Superior temporal gyrus (tissue), 1 donor: ENCODE measurements at regions not wholly inside any gene's neighbourhood (a gene's known extent, or its start where the extent isn't known, plus 50 kb on each side); places are given as distances from the start of the nearest gene placed in this dataset.

Experiments used
- DNase-seq: peaks from one replicate; pipeline ENCODE4 v3.0.0-alpha.2; 2016; ENCODE audit errors: extremely low spot score

DNA sequence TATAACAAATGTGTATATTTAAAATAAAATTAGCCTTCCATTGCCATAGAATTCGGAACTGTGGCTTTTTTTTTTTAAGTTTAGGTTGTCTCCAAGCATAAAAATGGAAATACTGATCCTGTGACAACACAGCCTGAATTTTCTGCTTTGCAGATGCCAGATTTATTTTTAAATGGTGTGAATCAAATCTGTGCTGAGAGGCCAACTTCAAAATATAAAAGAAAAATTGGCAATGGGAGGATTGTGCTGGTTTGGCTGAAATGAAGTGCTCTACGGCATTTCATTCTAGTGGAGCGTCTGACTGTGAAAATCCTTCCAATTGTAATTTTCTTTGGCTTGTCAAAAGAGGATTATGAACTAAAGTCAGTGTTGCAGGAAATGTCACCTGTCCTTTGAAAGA lies 580.3 kb upstream of the ZFP42 start:
- DNase-seq = peak; percentile 73

DNA sequence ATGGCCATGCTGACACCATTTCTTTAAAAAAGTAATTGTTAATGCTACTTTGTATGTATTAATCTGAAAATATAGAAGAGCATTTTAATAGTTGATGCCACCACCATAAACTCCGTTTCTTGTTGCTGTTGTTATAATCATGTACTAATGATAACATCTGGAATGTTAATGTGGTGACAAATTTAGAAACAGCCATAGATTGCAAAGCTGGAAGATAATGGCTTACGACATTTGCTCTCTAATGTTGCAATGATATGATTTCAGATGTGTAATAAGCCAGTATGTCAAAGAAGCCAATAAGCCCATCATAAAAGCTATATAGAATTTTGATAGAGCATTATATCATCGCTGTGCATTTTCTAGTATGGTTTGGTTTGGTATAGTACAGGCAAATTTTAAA lies 579.4 kb upstream of the ZFP42 start:
- DNase-seq = no peak

DNA sequence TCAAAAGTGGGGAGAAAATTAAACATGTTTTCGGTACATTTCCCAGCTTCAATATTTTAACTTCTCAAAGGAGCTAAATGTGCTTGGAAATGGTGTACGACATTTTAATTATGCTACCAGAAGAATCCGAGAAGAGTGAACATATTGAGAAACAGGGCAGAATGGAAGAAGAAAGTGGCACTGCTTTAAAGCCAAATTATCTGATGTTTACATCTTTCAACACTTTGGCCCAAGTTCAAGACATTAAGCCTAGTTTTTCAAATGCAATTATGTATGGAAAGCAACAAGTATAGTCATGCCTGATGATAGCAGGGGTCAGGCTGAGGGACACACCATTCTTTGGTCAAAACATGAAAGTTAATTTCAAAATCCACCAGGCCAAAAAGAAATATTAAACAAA lies 577.9 kb upstream of the ZFP42 start:
- no peak for DNase-seq

- DNase-seq = no peak
These were observed 572.9 kb upstream of the ZFP42 start for GRCh38 chr4:187422655-187423054.

DNA sequence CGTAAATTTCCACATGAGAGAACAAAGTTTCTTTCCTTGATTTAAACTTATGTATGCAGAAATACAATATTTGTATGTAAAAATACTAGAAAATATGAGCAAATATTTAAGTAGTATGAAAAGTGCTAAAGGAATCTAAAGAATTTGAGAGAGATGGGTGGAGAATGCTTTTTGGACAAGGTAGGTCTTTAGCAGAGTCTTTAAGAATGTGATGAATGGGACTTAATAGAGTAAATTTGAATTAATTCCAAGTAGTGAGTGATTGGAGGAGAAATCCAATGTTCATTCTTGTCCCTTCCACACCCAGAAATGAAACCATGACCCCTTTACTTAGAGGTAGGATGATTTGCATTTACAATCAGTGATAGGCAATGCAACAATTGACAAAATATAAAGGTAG lies 570.9 kb upstream of the ZFP42 start:
- DNase-seq = no peak

DNA sequence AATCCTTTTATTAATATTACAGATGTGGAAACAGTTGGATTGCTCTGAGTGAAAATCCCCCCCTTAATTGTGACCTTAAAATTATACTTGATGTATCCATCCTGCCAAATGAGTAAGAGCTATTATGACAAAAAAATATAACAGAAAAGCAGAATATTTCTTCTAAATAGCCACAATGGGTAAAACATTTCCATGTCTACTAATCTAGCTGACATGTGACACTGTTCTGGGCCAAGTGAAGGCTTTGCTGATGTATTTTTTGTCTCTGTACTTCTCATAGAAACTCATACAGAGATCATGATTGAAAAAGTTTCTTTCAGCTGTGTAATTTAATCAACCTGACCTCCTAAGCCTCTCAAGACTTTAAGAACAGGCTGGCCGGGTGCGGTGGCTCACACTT lies 569.1 kb upstream of the ZFP42 start:
- no peak for DNase-seq

GRCh38 chr4:187432310-187432709 lies 563.3 kb upstream of the ZFP42 start:
- DNase-seq = no peak

DNA sequence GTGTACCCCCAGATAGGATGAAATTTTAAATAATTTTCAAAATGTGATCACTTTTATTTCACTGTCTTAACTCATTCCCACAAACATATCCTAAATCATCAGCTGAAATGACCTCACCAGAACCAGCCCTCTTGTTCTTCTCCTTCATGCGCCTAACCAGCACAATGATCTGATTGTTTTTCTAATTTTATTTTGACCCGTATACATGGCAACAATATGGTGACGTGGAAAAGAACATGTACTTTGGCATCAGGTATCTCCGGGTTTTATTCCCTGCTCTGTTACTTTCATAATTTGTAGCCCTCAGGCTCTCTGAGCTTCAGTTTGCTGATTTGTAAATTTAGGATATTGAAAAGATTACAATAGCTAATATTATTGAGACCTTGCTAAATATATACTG lies 562.4 kb upstream of the ZFP42 start:
- no peak for DNase-seq

- no peak for DNase-seq
These were observed 559.3 kb upstream of the ZFP42 start for GRCh38 chr4:187436251-187436650.

DNA sequence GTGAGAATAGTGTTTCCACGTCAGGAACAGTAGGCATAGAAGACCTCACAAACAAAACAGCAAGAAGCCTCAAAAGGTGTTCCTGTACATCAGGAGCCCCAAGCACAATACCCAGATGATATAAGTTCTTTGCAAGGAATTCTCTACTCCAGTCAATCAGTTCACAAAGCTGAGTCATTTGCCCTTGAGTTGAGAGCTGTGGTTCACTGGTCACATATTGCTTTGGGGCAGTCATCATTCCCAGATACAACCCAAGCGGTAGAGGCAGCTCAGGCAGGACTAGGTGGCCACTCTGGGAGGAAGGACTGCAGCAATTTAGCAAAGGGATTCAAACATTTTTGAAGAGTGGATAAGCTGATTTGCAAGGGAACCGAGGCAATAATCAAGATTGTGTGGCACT lies 551.5 kb upstream of the ZFP42 start:
- no peak for DNase-seq

DNA sequence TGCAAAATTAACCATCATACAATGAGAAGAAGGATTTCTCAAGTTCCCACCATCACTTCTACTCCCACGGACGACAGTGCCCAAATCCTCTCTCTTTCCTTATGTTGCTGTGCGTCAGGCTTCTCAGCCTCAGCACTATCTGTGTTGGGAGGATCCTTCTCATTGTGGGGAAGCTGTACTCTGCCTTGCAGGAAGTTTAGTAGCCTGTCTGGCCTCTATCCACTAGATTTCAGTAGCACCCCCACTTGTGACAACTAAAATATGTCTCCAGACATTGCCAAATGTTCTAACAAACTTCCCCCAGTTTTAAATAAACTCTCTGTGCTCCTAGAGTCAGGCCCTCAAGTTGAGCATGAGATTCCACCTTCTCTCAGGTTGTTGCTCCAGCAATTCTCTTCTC lies 545.9 kb upstream of the ZFP42 start:
- DNase-seq = peak; percentile 20

GRCh38 chr4:187451776-187452175 lies 543.8 kb upstream of the ZFP42 start:
- DNase-seq = no peak

DNA sequence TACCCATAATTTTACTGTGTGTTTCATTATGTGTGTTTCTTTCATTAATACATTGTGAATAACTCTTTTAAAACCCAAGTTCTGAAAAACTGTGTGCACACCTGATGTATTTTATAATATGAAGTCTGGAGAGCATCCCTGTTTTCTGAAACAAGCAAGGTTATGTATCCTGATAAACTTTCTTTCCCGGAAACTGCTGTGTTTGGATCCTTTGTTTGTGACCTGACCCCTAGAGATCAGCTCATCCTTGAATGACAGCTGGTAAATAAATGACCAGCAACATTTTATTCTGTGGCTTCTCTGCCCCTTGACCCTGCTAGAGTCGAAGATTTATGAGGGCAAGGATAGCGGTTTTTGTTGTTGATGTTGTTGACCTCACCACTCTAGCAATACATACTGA lies 535.6 kb upstream of the ZFP42 start:
- DNase-seq = no peak

- DNase-seq = no peak
These were observed 531.0 kb upstream of the ZFP42 start for GRCh38 chr4:187464573-187464972.

- no peak for DNase-seq
These were observed 528.3 kb upstream of the ZFP42 start for GRCh38 chr4:187467224-187467623.

DNA sequence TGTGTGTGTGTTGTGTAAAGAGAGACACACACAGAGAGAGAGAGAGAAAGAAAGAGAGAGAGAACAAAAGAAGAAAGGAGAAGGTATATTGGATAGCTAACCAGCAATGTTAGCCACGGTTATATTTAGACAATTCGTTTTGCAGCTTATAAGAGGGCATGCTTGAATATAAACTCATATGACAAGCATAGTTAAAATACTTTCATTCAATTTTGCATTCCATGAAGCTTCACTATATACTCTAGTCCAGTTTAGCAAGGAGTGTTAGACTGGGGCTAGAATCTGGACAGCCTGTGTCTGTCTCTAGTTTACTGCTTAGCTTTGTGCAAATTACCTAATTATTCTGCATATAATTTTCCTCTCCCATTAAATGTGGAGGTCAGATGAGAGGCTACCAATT lies 525.9 kb upstream of the ZFP42 start:
- no peak for DNase-seq

DNA sequence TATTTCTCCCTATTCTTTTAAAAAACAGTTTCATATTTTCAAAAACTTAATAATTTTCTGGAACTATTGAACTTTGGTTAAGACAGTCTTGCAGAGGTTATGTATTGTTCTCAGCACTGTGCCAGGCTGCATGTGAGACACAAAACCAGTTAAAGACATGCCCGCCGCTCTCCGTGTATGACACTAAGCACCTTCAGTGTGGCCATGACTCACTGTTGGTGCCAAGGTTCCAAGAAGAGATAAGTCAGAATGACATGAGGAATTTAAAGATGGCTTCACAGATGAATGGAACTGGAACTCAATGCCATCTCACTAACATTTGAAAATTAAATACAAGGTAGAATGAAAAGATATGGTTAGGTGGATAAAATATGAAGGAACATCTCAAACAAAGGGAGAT lies 525.5 kb upstream of the ZFP42 start:
- DNase-seq = no peak

- no peak for DNase-seq
These were observed 521.3 kb upstream of the ZFP42 start for GRCh38 chr4:187474238-187474637.

GRCh38 chr4:187475901-187476300 lies 519.7 kb upstream of the ZFP42 start:
- no peak for DNase-seq

DNA sequence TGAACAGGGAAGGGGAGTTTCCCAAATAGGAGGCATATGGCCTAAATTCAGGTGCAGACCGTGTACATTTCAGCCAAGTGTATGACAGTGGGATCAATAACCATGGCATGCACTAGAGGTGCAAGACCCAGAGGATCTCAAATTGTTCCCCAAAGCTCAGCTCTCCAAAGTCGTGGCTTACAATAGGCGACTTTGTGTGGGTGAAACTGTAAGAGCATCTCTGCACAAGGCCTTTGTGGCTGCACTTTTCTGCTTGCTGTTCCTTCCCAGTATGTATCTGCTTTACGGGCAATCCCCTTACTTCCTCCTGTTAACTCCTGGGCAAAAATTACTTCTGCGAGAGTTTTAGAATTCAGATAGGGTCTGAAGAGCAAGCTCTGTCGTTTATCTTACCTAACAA lies 518.3 kb upstream of the ZFP42 start:
- DNase-seq = no peak

- DNase-seq = no peak
These were observed 517.1 kb upstream of the ZFP42 start for GRCh38 chr4:187478292-187479140.

DNA sequence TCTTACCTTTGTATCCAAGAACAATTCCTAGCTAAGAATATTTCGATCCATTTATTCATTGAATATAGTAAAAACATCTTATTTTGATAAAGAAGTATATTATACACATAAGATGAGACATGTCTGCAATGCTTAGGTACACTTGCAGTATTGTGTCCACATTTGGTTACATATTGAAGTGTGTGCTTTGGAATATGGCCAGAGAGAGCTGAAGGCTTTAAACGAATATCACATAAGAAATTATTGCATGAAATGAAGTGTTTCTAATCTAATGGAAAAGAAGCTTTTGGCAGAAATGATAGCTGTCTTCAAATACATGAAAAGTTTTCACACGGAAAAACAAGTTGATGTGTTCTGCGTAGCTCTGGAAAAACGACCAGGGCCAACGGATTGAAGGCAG lies 516.1 kb upstream of the ZFP42 start:
- DNase-seq = no peak

- DNase-seq = no peak
These were observed 515.1 kb upstream of the ZFP42 start for GRCh38 chr4:187480146-187481145.
